ENCODE measurements at regions not wholly inside any gene's neighbourhood (a gene's known extent, or its start where the extent isn't known, plus 50 kb on each side); places are given as distances from the start of the nearest gene placed in this dataset.
"Not testable (repeated sequence)": the region's sequence is repeated elsewhere in the genome, so short reads cannot be mapped to it uniquely, and the experiment has no call there.

- intact Hi-C loops (cut with micrococcal nuclease; ENCODE audit: unreplicated experiment) = no loop called here
- BruUV-seq (replicated peaks) = no TSS peak
- H3K27me3 ChIP-seq (replicated peaks; ENCODE audit: insufficient read depth, low read depth, low read length, poor library complexity) = no peaks in the 10 kb centered on the region
- H3K27ac ChIP-seq (ENCODE audit: low read depth, low read length, poor library complexity, severe bottlenecking) = no peak overlapping the region
- DNase-seq (ENCODE audit: low spot score) = no peak
- no peaks in the 10 kb centered on the region for H3K9me3 ChIP-seq (ENCODE audit: low read depth, low read length, poor library complexity, severe bottlenecking)
- H3K4me3 ChIP-seq (ENCODE audit: low read depth, low read length, poor library complexity, severe bottlenecking) = no peak overlapping the region
- H3K4me1 ChIP-seq (ENCODE audit: insufficient read depth, low read length, poor library complexity, severe bottlenecking) = no peaks in the 10 kb centered on the region
- CTCF ChIA-PET = no interaction called here
- TF ChIP-seq CTCF (conservative IDR thresholded peaks at IDR 0.05; ENCODE audit: low read depth, low read length) (no peak), EZH2 (IDR thresholded peaks at IDR 0.05; ENCODE audit: borderline replicate concordance, low read depth, low read length, poor library complexity, severe bottlenecking) (no peak)
- no peaks in the 10 kb centered on the region for H3K36me3 ChIP-seq (ENCODE audit: insufficient read depth, low read length, poor library complexity, severe bottlenecking)
- POLR2A ChIA-PET (ENCODE audit: low non-redundant PET) = no interaction called here
These were observed 276.9 kb upstream of the SLC16A7 start for GRCh38 chr12:59318940-59319339.

- no peak overlapping the region for H3K27ac ChIP-seq (ENCODE audit: low read depth, low read length, poor library complexity, severe bottlenecking)
- BruUV-seq (replicated peaks) = no TSS peak
- H3K27me3 ChIP-seq (replicated peaks; ENCODE audit: insufficient read depth, low read depth, low read length, poor library complexity) = no peaks in the 10 kb centered on the region
- intact Hi-C loops (cut with micrococcal nuclease; ENCODE audit: unreplicated experiment) = no loop called here
- no peaks in the 10 kb centered on the region for H3K4me1 ChIP-seq (ENCODE audit: insufficient read depth, low read length, poor library complexity, severe bottlenecking)
- no peaks in the 10 kb centered on the region for H3K9me3 ChIP-seq (ENCODE audit: low read depth, low read length, poor library complexity, severe bottlenecking)
- H3K4me3 ChIP-seq (ENCODE audit: low read depth, low read length, poor library complexity, severe bottlenecking) = no peak overlapping the region
- no peak for DNase-seq (ENCODE audit: low spot score)
- POLR2A ChIA-PET (ENCODE audit: low non-redundant PET) = no interaction called here
- CTCF ChIA-PET = no interaction called here
- no peaks in the 10 kb centered on the region for H3K36me3 ChIP-seq (ENCODE audit: insufficient read depth, low read length, poor library complexity, severe bottlenecking)
- TF ChIP-seq EZH2 (IDR thresholded peaks at IDR 0.05; ENCODE audit: borderline replicate concordance, low read depth, low read length, poor library complexity, severe bottlenecking) (no peak), CTCF (conservative IDR thresholded peaks at IDR 0.05; ENCODE audit: low read depth, low read length) (no peak)
These were observed 278.2 kb upstream of the SLC16A7 start for GRCh38 chr12:59317598-59317997.

- TF ChIP-seq EZH2 (IDR thresholded peaks at IDR 0.05; ENCODE audit: borderline replicate concordance, low read depth, low read length, poor library complexity, severe bottlenecking) (no peak), CTCF (conservative IDR thresholded peaks at IDR 0.05; ENCODE audit: low read depth, low read length) (no peak)
- no peak for DNase-seq (ENCODE audit: low spot score)
- Histone ChIP-seq H3K9me3 (ENCODE audit: low read depth, low read length, poor library complexity, severe bottlenecking) (peaks cover 3% of the 10 kb centered on the region), H3K27ac (ENCODE audit: low read depth, low read length, poor library complexity, severe bottlenecking) (no peak overlapping the region), H3K27me3 (replicated peaks; ENCODE audit: insufficient read depth, low read depth, low read length, poor library complexity) (no peaks in the 10 kb centered on the region), H3K36me3 (ENCODE audit: insufficient read depth, low read length, poor library complexity, severe bottlenecking) (no peaks in the 10 kb centered on the region), H3K4me3 (ENCODE audit: low read depth, low read length, poor library complexity, severe bottlenecking) (no peak overlapping the region), H3K4me1 (ENCODE audit: insufficient read depth, low read length, poor library complexity, severe bottlenecking) (no peaks in the 10 kb centered on the region)
- ChIA-PET POLR2A (ENCODE audit: low non-redundant PET) (no interaction called here), CTCF (no interaction called here)
- no TSS peak for BruUV-seq (replicated peaks)
- intact Hi-C loops (cut with micrococcal nuclease; ENCODE audit: unreplicated experiment) = no loop called here
These were observed 278.9 kb upstream of the SLC16A7 start for GRCh38 chr12:59316938-59317337.

- intact Hi-C loops (cut with micrococcal nuclease; ENCODE audit: unreplicated experiment); BruUV-seq (replicated peaks); H3K27ac ChIP-seq (ENCODE audit: low read depth, low read length, poor library complexity, severe bottlenecking); DNase-seq (ENCODE audit: low spot score); H3K27me3 ChIP-seq (replicated peaks; ENCODE audit: insufficient read depth, low read depth, low read length, poor library complexity); H3K4me3 ChIP-seq (ENCODE audit: low read depth, low read length, poor library complexity, severe bottlenecking); CTCF ChIA-PET; H3K36me3 ChIP-seq (ENCODE audit: insufficient read depth, low read length, poor library complexity, severe bottlenecking); H3K9me3 ChIP-seq (ENCODE audit: low read depth, low read length, poor library complexity, severe bottlenecking); POLR2A ChIA-PET (ENCODE audit: low non-redundant PET); H3K4me1 ChIP-seq (ENCODE audit: insufficient read depth, low read length, poor library complexity, severe bottlenecking): not testable (repeated sequence)
These were observed 279.5 kb upstream of the SLC16A7 start for GRCh38 chr12:59316354-59316753.
